Vagina (tissue), 2 donors: ENCODE measurements at regions not wholly inside any gene's neighbourhood (a gene's known extent, or its start where the extent isn't known, plus 50 kb on each side); places are given as distances from the start of the nearest gene placed in this dataset.

ENCODE experiments used
- CTCF ChIP-seq, 3 experiments: fragments of 450-650 bp in 2 of 3; fragments of 200-600 bp in 1 of 3; sonication (generic) in 1 of 3; IDR thresholded peaks; one replicate each; pipeline ENCODE4 v1.5.1; 2017 to 2019; ENCODE audit warnings: antibody characterized with exemption in 3 of 3, mild to moderate bottlenecking in 2 of 3, moderate library complexity in 2 of 3
- POLR2A ChIP-seq, 2 donors: fragments of 450-650 bp; IDR thresholded peaks; one replicate each; pipeline ENCODE4 v1.6.1; 2017; ENCODE audit warnings: antibody characterized with exemption in 2 of 2, mild to moderate bottlenecking in 2 of 2, moderate library complexity in 2 of 2
- POLR2AphosphoS5 ChIP-seq, 2 donors: sonication (generic); formaldehyde crosslinking; IDR thresholded peaks; one replicate each; pipeline ENCODE4 v1.9.0; 2017; ENCODE audit warnings: antibody characterized with exemption in 2 of 2, mild to moderate bottlenecking in 2 of 2, low read depth in 1 of 2; ENCODE audit not compliant: insufficient read depth in 1 of 2

GRCh38 chr1:4108758-4109627, 208.9 kb upstream of the C1orf174 start:
- no peak for TF ChIP-seq CTCF (IDR thresholded peaks at IDR 0.05)
- TF ChIP-seq POLR2A (IDR thresholded peaks at IDR 0.05): no peak
- no peak for TF ChIP-seq POLR2AphosphoS5 (IDR thresholded peaks at IDR 0.05; ENCODE audit: insufficient read depth in 1 of 2, low read depth in 1 of 2)
